WTC11 (cell line): ENCODE measurements at regions not wholly inside any gene's neighbourhood (a gene's known extent, or its start where the extent isn't known, plus 50 kb on each side); places are given as distances from the start of the nearest gene placed in this dataset.

Source experiments
- ATAC-seq: fragments of 200-7000 bp; cut with Tn5 transposase; 2 replicates; pipeline ENCODE4 v1.10.0; 2021; ENCODE audit warnings: mild to moderate bottlenecking, moderate library complexity
- CTCF ChIA-PET: fragments of 300-600 bp; sonication (Branson Sonifier 250); formaldehyde crosslinking; loops from one replicate; lab custom pipeline; 2021; ENCODE audit warnings: antibody characterized with exemption; lab: Charles Lee
- POLR2A ChIA-PET: fragments of 350-600 bp; sonication (Branson Sonifier 250); formaldehyde crosslinking; loops from one replicate; lab custom pipeline; 2021; ENCODE audit warnings: antibody characterized with exemption; lab: Charles Lee
- DNase-seq: peaks from one replicate; pipeline ENCODE4 v3.0.0; 2021; ENCODE audit warnings: low spot score
- H3K27ac Mint-ChIP-seq: 2 replicates; pipeline ENCODE4 v1.8.0; 2021; ENCODE audit warnings: mixed read lengths
- H3K27me3 Mint-ChIP-seq: 2 replicates; pipeline ENCODE4 v1.8.0; 2021; ENCODE audit warnings: low read depth, mild to moderate bottlenecking, moderate library complexity, mixed read lengths
- H3K36me3 Mint-ChIP-seq: 2 replicates; pipeline ENCODE4 v1.8.0; 2021; ENCODE audit warnings: mixed read lengths
- H3K4me1 Mint-ChIP-seq: 2 replicates; pipeline ENCODE4 v1.8.0; 2022; ENCODE audit warnings: mixed read lengths
- H3K4me3 Mint-ChIP-seq: 2 replicates; pipeline ENCODE4 v1.8.0; 2021; ENCODE audit warnings: mild to moderate bottlenecking, moderate library complexity, mixed read lengths
- H3K9me3 Mint-ChIP-seq: 2 replicates; pipeline ENCODE4 v1.8.0; 2021; ENCODE audit warnings: mixed read lengths
- ATF1 ChIP-seq: sonication (generic); formaldehyde crosslinking; IDR thresholded peaks from 2 replicates; pipeline ENCODE4 v1.8.1; 2023; ENCODE audit warnings: mild to moderate bottlenecking, moderate library complexity, missing genetic modification reagents
- FOXJ3 ChIP-seq: sonication (generic); formaldehyde crosslinking; IDR thresholded peaks from 2 replicates; pipeline ENCODE4 v1.9.0; 2021; ENCODE audit warnings: missing genetic modification reagents, mild to moderate bottlenecking, borderline replicate concordance
- JAZF1 ChIP-seq: fragments of 250-450 bp; sonication (Bioruptor Pico); IDR thresholded peaks from 2 replicates; pipeline ENCODE4 v1.9.0; 2021; ENCODE audit warnings: moderate library complexity, mild to moderate bottlenecking, inconsistent platforms
- KAT7 ChIP-seq: sonication (generic); formaldehyde crosslinking; IDR thresholded peaks from 2 replicates; pipeline ENCODE4 v1.8.1; 2023; ENCODE audit warnings: missing genetic modification reagents, mild to moderate bottlenecking, borderline replicate concordance
- MXD4 ChIP-seq: fragments of 250-450 bp; sonication (Bioruptor Pico); IDR thresholded peaks from 2 replicates; pipeline ENCODE4 v1.8.0; 2021; ENCODE audit warnings: mild to moderate bottlenecking, moderate library complexity, borderline replicate concordance
- NFE2L1 ChIP-seq: sonication (generic); formaldehyde crosslinking; IDR thresholded peaks from 2 replicates; pipeline ENCODE4 v1.8.1; 2023; ENCODE audit warnings: missing genetic modification reagents
- NR1H2 ChIP-seq: sonication (generic); formaldehyde crosslinking; IDR thresholded peaks from 2 replicates; pipeline ENCODE4 v1.9.0; 2021; ENCODE audit warnings: mild to moderate bottlenecking, moderate library complexity, missing genetic modification reagents
- PRDM15 ChIP-seq: sonication (generic); formaldehyde crosslinking; IDR thresholded peaks from 2 replicates; pipeline ENCODE4 v1.8.0; 2022; ENCODE audit warnings: missing genetic modification reagents
- PREB ChIP-seq: sonication (generic); formaldehyde crosslinking; IDR thresholded peaks from 2 replicates; pipeline ENCODE4 v1.8.1; 2022; ENCODE audit warnings: mild to moderate bottlenecking, missing genetic modification reagents, moderate library complexity, borderline replicate concordance
- PRRX2 ChIP-seq: fragments of 250-450 bp; sonication (Bioruptor Pico); IDR thresholded peaks from 2 replicates; pipeline ENCODE4 v1.8.0; 2021; ENCODE audit warnings: mild to moderate bottlenecking
- TCF7 ChIP-seq: sonication (generic); formaldehyde crosslinking; IDR thresholded peaks from 2 replicates; pipeline ENCODE4 v1.8.0; 2022; ENCODE audit warnings: mild to moderate bottlenecking, low read depth, missing genetic modification reagents, moderate library complexity
- TEAD4 ChIP-seq: sonication (generic); formaldehyde crosslinking; IDR thresholded peaks from 2 replicates; pipeline ENCODE4 v1.8.0; 2022; ENCODE audit warnings: mild to moderate bottlenecking, missing genetic modification reagents
- USF1 ChIP-seq: sonication (generic); formaldehyde crosslinking; IDR thresholded peaks from 2 replicates; pipeline ENCODE4 v1.8.0; 2022; ENCODE audit warnings: mild to moderate bottlenecking, missing genetic modification reagents
- ZNF121 ChIP-seq: sonication (generic); formaldehyde crosslinking; IDR thresholded peaks from 2 replicates; pipeline ENCODE4 v1.8.0; 2023; ENCODE audit warnings: missing genetic modification reagents
- ZNF317 ChIP-seq: sonication (generic); formaldehyde crosslinking; IDR thresholded peaks from 2 replicates; pipeline ENCODE4 v1.8.1; 2023; ENCODE audit warnings: low read depth, mild to moderate bottlenecking, moderate library complexity, missing genetic modification reagents, borderline replicate concordance
- TF ChIP-seq, protein P1 (sequence below): fragments of 250-450 bp; sonication (Bioruptor Pico); IDR thresholded peaks from 2 replicates; pipeline ENCODE4 v1.8.0; 2021; ENCODE audit warnings: mild to moderate bottlenecking

- no peak for DNase-seq
- TF ChIP-seq JAZF1 (CRISPR knock-in tag) (no peak), ATF1 (CRISPR knock-in tag) (no peak), ZNF317 (no peak), FOXJ3 (no peak), TCF7 (no peak), KAT7 (no peak), PREB (CRISPR knock-in tag) (no peak), NFE2L1 (CRISPR knock-in tag) (no peak), ZNF121 (no peak), TEAD4 (no peak), PRRX2 (no peak), PRDM15 (CRISPR knock-in tag) (no peak)
- TF ChIP-seq, protein P1, sequence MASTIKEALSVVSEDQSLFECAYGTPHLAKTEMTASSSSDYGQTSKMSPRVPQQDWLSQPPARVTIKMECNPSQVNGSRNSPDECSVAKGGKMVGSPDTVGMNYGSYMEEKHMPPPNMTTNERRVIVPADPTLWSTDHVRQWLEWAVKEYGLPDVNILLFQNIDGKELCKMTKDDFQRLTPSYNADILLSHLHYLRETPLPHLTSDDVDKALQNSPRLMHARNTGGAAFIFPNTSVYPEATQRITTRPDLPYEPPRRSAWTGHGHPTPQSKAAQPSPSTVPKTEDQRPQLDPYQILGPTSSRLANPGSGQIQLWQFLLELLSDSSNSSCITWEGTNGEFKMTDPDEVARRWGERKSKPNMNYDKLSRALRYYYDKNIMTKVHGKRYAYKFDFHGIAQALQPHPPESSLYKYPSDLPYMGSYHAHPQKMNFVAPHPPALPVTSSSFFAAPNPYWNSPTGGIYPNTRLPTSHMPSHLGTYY = no peak
- Mint-ChIP-seq H3K4me3 (no peak overlapping the region), H3K27ac (no peak overlapping the region), H3K36me3 (no peaks in the 10 kb centered on the region), H3K9me3 (no peaks in the 10 kb centered on the region), H3K4me1 (peaks cover 15% of the 10 kb centered on the region), H3K27me3 (peaks cover 2% of the 10 kb centered on the region)
- ChIA-PET CTCF (no interaction called here), POLR2A (no interaction called here)
- ATAC-seq = no peak
These were observed 146.1 kb downstream of the SHOX start for GRCh38 chrX:776529-777230.

- TF ChIP-seq NR1H2 (CRISPR knock-in tag) (no peak), USF1 (CRISPR knock-in tag) (no peak)
- TF ChIP-seq, protein P1 = no peak
- ATAC-seq = no peak
- H3K4me1 Mint-ChIP-seq = peaks cover 11% of the 10 kb centered on the region
- ChIA-PET POLR2A (no interaction called here), CTCF (no interaction called here)
- H3K27me3 Mint-ChIP-seq = no peaks in the 10 kb centered on the region; the same call in none of the 2 replicates
- H3K4me3 Mint-ChIP-seq = no peak overlapping the region
- no peaks in the 10 kb centered on the region for H3K36me3 Mint-ChIP-seq
- no peak for DNase-seq
- no peak overlapping the region for H3K27ac Mint-ChIP-seq
- H3K9me3 Mint-ChIP-seq = no peaks in the 10 kb centered on the region
These were observed 145.5 kb downstream of the SHOX start for GRCh38 chrX:776061-776460.

- no peak overlapping the region for H3K4me3 Mint-ChIP-seq
- ChIA-PET CTCF (no interaction called here), POLR2A (no interaction called here)
- no peaks in the 10 kb centered on the region for H3K36me3 Mint-ChIP-seq
- DNase-seq (no peak), ATAC-seq (no peak)
- no peaks in the 10 kb centered on the region for H3K9me3 Mint-ChIP-seq
- H3K27me3 Mint-ChIP-seq = no peaks in the 10 kb centered on the region; the same call in none of the 2 replicates
- no peak overlapping the region for H3K27ac Mint-ChIP-seq
- no peak for TF ChIP-seq MXD4 (CRISPR knock-in tag)
- peaks cover 15% of the 10 kb centered on the region for H3K4me1 Mint-ChIP-seq
These were observed 143.9 kb downstream of the SHOX start for GRCh38 chrX:774536-774935.
